ENCODE measurements at regions not wholly inside any gene's neighbourhood (a gene's known extent, or its start where the extent isn't known, plus 50 kb on each side); places are given as distances from the start of the nearest gene placed in this dataset.

DNA sequence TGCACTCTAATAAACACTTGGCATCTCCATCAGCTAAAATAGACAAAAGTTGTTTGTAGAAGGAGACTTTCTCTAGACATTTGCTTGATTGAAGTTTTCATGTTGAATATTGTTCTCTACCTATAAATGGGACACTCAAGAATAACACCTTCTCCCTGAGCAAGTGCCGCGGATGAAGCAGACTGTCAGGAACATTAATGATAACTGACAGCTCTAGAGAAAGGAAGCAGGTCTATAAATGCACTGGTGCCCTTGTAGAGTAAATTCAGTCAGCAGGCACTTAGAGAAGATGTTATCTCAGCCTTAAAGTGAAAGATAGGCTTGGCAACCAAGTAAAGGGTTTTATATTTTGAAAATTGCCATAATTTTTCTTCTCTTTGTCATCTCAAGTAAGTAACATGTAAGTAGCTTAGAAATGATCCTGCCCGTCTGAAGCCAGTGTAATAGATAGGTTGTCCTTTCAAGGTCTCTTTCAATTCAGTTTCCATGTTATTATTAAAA is 224.6 kb downstream of the ARL6IP6 start:
- TF ChIP-seq TEAD4 (IDR thresholded peaks at IDR 0.05; ENCODE audit: borderline replicate concordance, insufficient read depth): no peak
- no peak for TF ChIP-seq TAF1 (IDR thresholded peaks at IDR 0.05; ENCODE audit: borderline replicate concordance, low read depth, low read length)
- no peak for TF ChIP-seq NRF1 (IDR thresholded peaks at IDR 0.05; ENCODE audit: low read depth, low read length)
- no peak for TF ChIP-seq SMC3 (IDR thresholded peaks at IDR 0.05; ENCODE audit: low read depth, low read length)
- Histone ChIP-seq H3F3A (replicated peaks; ENCODE audit: insufficient read depth) (no peaks in the 10 kb centered on the region), H3K36me3 (replicated peaks in 1 of 2; ENCODE audit: control insufficient read depth in 1 of 2, insufficient read depth in 2 of 2, low read length in 1 of 2) (no peaks in the 10 kb centered on the region), H3K27me3 (ENCODE audit: insufficient read depth) (no peaks in the 10 kb centered on the region), H3K4me1 (ENCODE audit: control insufficient read depth in 1 of 2, insufficient read depth in 2 of 2, low read depth in 1 of 2, low read length in 1 of 2) (no peaks in the 10 kb centered on the region), H3K27ac (ENCODE audit: low read depth in 2 of 2, low read length in 1 of 2) (no peak overlapping the region), H3K79me2 (ENCODE audit: insufficient read depth) (no peaks in the 10 kb centered on the region), H4K20me1 (ENCODE audit: insufficient read depth) (no peaks in the 10 kb centered on the region), H3K9ac (no peak overlapping the region), H3K4me2 (no peak overlapping the region), H2AFZ (ENCODE audit: low read depth) (no peak overlapping the region), H3K9me2 (no peaks in the 10 kb centered on the region), H3K9me3 (no peaks in the 10 kb centered on the region), H3K4me3 (ENCODE audit: low read depth in 2 of 2, low read length in 1 of 2) (no peak overlapping the region)
- 0% methylated on average over 3 of the region's 3 CpGs for WGBS (ENCODE audit: low lambda C conversion rate)
- CTCF ChIA-PET: no interaction called here
- no peak for DNase-seq
- POLR2A ChIA-PET: no interaction called here

DNA sequence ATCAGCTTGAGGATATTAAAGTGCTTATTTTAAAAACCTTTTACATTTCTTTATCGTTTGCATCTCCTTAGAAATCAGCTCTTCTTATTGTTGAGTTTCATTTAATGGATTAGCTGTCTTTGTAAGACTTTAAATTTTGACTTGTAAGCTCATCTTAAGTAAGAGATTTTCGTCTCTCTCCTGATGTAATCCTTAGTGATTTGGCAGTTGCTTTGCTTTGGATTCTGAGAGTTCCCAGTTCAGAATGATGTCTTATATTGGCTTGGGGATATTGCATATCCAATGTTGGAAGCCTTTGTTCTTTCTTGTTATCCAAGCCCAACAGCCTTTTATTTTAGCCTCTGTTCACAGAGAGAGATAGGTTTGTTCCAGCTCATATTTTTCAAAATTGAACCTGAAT is 212.1 kb downstream of the ARL6IP6 start:
- Histone ChIP-seq H3K4me3 (ENCODE audit: low read depth in 2 of 2, low read length in 1 of 2) (no peak overlapping the region), H4K20me1 (ENCODE audit: insufficient read depth) (no peaks in the 10 kb centered on the region), H3K79me2 (ENCODE audit: insufficient read depth) (no peaks in the 10 kb centered on the region), H3K9me3 (no peaks in the 10 kb centered on the region; the same call in 1 of the 2 replicates), H3K27me3 (ENCODE audit: insufficient read depth) (no peaks in the 10 kb centered on the region; the same call in 1 of the 2 replicates), H3F3A (replicated peaks; ENCODE audit: insufficient read depth) (peaks cover 8% of the 10 kb centered on the region), H2AFZ (ENCODE audit: low read depth) (no peak overlapping the region), H3K4me2 (no peak overlapping the region), H3K9me2 (no peaks in the 10 kb centered on the region), H3K4me1 (ENCODE audit: control insufficient read depth in 1 of 2, insufficient read depth in 2 of 2, low read depth in 1 of 2, low read length in 1 of 2) (no peaks in the 10 kb centered on the region; a peak in 1 of 4 replicates), H3K27ac (ENCODE audit: low read depth in 2 of 2, low read length in 1 of 2) (no peak overlapping the region), H3K36me3 (replicated peaks in 1 of 2; ENCODE audit: control insufficient read depth in 1 of 2, insufficient read depth in 2 of 2, low read length in 1 of 2) (no peaks in the 10 kb centered on the region), H3K9ac (no peak overlapping the region)
- ChIA-PET POLR2A (no interaction called here), CTCF (no interaction called here)
- WGBS (ENCODE audit: low lambda C conversion rate): 8% methylated on average over 2 of the region's 2 CpGs
- TF ChIP-seq EZH2phosphoT487 (IDR thresholded peaks at IDR 0.05; ENCODE audit: borderline replicate concordance, low read depth) (no peak), JUND (IDR thresholded peaks at IDR 0.05) (no peak), FOXJ3 (CRISPR knock-in tag; IDR thresholded peaks at IDR 0.05) (no peak), MXI1 (IDR thresholded peaks at IDR 0.05; ENCODE audit: low read depth, low read length) (no peak), TCF12 (IDR thresholded peaks at IDR 0.05) (no peak), ELF1 (IDR thresholded peaks at IDR 0.05) (no peak), GATA2 (CRISPR knock-in tag; IDR thresholded peaks at IDR 0.05) (no peak), RFX5 (IDR thresholded peaks at IDR 0.05; ENCODE audit: low read length) (no peak), POLR2AphosphoS5 (IDR thresholded peaks at IDR 0.05; ENCODE audit: low read depth, low read length) (no peak), YY1 (IDR thresholded peaks at IDR 0.05; ENCODE audit: low read depth) (no peak), CHD2 (IDR thresholded peaks at IDR 0.05; ENCODE audit: low read length, partially characterized antibody) (no peak), RXRA (IDR thresholded peaks at IDR 0.05; ENCODE audit: borderline replicate concordance, low read depth) (no peak)
- TF ChIP-seq, protein P1, sequence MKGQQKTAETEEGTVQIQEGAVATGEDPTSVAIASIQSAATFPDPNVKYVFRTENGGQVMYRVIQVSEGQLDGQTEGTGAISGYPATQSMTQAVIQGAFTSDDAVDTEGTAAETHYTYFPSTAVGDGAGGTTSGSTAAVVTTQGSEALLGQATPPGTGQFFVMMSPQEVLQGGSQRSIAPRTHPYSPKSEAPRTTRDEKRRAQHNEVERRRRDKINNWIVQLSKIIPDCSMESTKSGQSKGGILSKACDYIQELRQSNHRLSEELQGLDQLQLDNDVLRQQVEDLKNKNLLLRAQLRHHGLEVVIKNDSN (IDR thresholded peaks at IDR 0.05; ENCODE audit: borderline replicate concordance, low read depth): no peak
- TF ChIP-seq, protein P2, sequence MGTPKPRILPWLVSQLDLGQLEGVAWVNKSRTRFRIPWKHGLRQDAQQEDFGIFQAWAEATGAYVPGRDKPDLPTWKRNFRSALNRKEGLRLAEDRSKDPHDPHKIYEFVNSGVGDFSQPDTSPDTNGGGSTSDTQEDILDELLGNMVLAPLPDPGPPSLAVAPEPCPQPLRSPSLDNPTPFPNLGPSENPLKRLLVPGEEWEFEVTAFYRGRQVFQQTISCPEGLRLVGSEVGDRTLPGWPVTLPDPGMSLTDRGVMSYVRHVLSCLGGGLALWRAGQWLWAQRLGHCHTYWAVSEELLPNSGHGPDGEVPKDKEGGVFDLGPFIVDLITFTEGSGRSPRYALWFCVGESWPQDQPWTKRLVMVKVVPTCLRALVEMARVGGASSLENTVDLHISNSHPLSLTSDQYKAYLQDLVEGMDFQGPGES (IDR thresholded peaks at IDR 0.05; ENCODE audit: low read depth, low read length): no peak
- TF ChIP-seq, protein P3, sequence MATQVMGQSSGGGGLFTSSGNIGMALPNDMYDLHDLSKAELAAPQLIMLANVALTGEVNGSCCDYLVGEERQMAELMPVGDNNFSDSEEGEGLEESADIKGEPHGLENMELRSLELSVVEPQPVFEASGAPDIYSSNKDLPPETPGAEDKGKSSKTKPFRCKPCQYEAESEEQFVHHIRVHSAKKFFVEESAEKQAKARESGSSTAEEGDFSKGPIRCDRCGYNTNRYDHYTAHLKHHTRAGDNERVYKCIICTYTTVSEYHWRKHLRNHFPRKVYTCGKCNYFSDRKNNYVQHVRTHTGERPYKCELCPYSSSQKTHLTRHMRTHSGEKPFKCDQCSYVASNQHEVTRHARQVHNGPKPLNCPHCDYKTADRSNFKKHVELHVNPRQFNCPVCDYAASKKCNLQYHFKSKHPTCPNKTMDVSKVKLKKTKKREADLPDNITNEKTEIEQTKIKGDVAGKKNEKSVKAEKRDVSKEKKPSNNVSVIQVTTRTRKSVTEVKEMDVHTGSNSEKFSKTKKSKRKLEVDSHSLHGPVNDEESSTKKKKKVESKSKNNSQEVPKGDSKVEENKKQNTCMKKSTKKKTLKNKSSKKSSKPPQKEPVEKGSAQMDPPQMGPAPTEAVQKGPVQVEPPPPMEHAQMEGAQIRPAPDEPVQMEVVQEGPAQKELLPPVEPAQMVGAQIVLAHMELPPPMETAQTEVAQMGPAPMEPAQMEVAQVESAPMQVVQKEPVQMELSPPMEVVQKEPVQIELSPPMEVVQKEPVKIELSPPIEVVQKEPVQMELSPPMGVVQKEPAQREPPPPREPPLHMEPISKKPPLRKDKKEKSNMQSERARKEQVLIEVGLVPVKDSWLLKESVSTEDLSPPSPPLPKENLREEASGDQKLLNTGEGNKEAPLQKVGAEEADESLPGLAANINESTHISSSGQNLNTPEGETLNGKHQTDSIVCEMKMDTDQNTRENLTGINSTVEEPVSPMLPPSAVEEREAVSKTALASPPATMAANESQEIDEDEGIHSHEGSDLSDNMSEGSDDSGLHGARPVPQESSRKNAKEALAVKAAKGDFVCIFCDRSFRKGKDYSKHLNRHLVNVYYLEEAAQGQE (IDR thresholded peaks at IDR 0.05; ENCODE audit: low read depth, low read length): no peak
- DNase-seq: no peak
